WTC11 (cell line): ENCODE measurements at regions not wholly inside any gene's neighbourhood (a gene's known extent, or its start where the extent isn't known, plus 50 kb on each side); places are given as distances from the start of the nearest gene placed in this dataset.

Experiments used
- ATAC-seq: fragments of 200-7000 bp; cut with Tn5 transposase; 2 replicates; pipeline ENCODE4 v1.10.0; 2021; ENCODE audit warnings: mild to moderate bottlenecking, moderate library complexity
- CTCF ChIA-PET: fragments of 300-600 bp; sonication (Branson Sonifier 250); formaldehyde crosslinking; loops from one replicate; lab custom pipeline; 2021; ENCODE audit warnings: antibody characterized with exemption; lab: Charles Lee
- POLR2A ChIA-PET: fragments of 350-600 bp; sonication (Branson Sonifier 250); formaldehyde crosslinking; loops from one replicate; lab custom pipeline; 2021; ENCODE audit warnings: antibody characterized with exemption; lab: Charles Lee
- DNase-seq: peaks from one replicate; pipeline ENCODE4 v3.0.0; 2021; ENCODE audit warnings: low spot score
- H3K27ac Mint-ChIP-seq: 2 replicates; pipeline ENCODE4 v1.8.0; 2021; ENCODE audit warnings: mixed read lengths
- H3K27me3 Mint-ChIP-seq: 2 replicates; pipeline ENCODE4 v1.8.0; 2021; ENCODE audit warnings: low read depth, mild to moderate bottlenecking, moderate library complexity, mixed read lengths
- H3K36me3 Mint-ChIP-seq: 2 replicates; pipeline ENCODE4 v1.8.0; 2021; ENCODE audit warnings: mixed read lengths
- H3K4me1 Mint-ChIP-seq: 2 replicates; pipeline ENCODE4 v1.8.0; 2022; ENCODE audit warnings: mixed read lengths
- H3K4me3 Mint-ChIP-seq: 2 replicates; pipeline ENCODE4 v1.8.0; 2021; ENCODE audit warnings: mild to moderate bottlenecking, moderate library complexity, mixed read lengths
- H3K9me3 Mint-ChIP-seq: 2 replicates; pipeline ENCODE4 v1.8.0; 2021; ENCODE audit warnings: mixed read lengths
- ATF2 ChIP-seq: sonication (generic); formaldehyde crosslinking; IDR thresholded peaks from 2 replicates; pipeline ENCODE4 v1.8.1; 2022; ENCODE audit warnings: low read depth, missing genetic modification reagents, borderline replicate concordance
- ATF3 ChIP-seq: sonication (generic); formaldehyde crosslinking; conservative IDR thresholded peaks from 2 replicates; pipeline ENCODE4 v1.8.1; 2022; ENCODE audit warnings: mild to moderate bottlenecking, missing genetic modification reagents
- ETV6 ChIP-seq: sonication (generic); formaldehyde crosslinking; IDR thresholded peaks from 2 replicates; pipeline ENCODE4 v1.8.1; 2022; ENCODE audit warnings: mild to moderate bottlenecking, missing genetic modification reagents
- GABPB1 ChIP-seq: sonication (generic); formaldehyde crosslinking; IDR thresholded peaks from 2 replicates; pipeline ENCODE4 v1.8.1; 2023; ENCODE audit warnings: mild to moderate bottlenecking, missing genetic modification reagents
- IRF1 ChIP-seq: sonication (generic); formaldehyde crosslinking; IDR thresholded peaks from 2 replicates; pipeline ENCODE4 v1.8.0; 2023; ENCODE audit warnings: missing genetic modification reagents
- JAZF1 ChIP-seq: fragments of 250-450 bp; sonication (Bioruptor Pico); IDR thresholded peaks from 2 replicates; pipeline ENCODE4 v1.9.0; 2021; ENCODE audit warnings: moderate library complexity, mild to moderate bottlenecking, inconsistent platforms
- JUN ChIP-seq: sonication (generic); formaldehyde crosslinking; IDR thresholded peaks from 2 replicates; pipeline ENCODE4 v1.8.0; 2023; ENCODE audit warnings: mild to moderate bottlenecking, missing genetic modification reagents
- MLX ChIP-seq: sonication (generic); formaldehyde crosslinking; IDR thresholded peaks from 2 replicates; pipeline ENCODE4 v1.8.1; 2023; ENCODE audit warnings: mild to moderate bottlenecking, missing genetic modification reagents, moderate library complexity
- NFYB ChIP-seq: sonication (generic); formaldehyde crosslinking; conservative IDR thresholded peaks from 2 replicates; pipeline ENCODE4 v1.8.0; 2022; ENCODE audit warnings: low read depth, missing genetic modification reagents
- PRDM15 ChIP-seq: sonication (generic); formaldehyde crosslinking; IDR thresholded peaks from 2 replicates; pipeline ENCODE4 v1.8.0; 2022; ENCODE audit warnings: missing genetic modification reagents
- SP1 ChIP-seq: sonication (generic); formaldehyde crosslinking; conservative IDR thresholded peaks from 2 replicates; pipeline ENCODE4 v1.8.1; 2022; ENCODE audit warnings: missing genetic modification reagents
- ZNF232 ChIP-seq: sonication (generic); formaldehyde crosslinking; IDR thresholded peaks from 2 replicates; pipeline ENCODE4 v1.8.0; 2022; ENCODE audit warnings: mild to moderate bottlenecking, missing genetic modification reagents
- ZNF317 ChIP-seq: sonication (generic); formaldehyde crosslinking; IDR thresholded peaks from 2 replicates; pipeline ENCODE4 v1.8.1; 2023; ENCODE audit warnings: low read depth, mild to moderate bottlenecking, moderate library complexity, missing genetic modification reagents, borderline replicate concordance
- ZNF423 ChIP-seq: fragments of 250-450 bp; sonication (Bioruptor Pico); IDR thresholded peaks from 2 replicates; pipeline ENCODE4 v2.1.2; 2022; ENCODE audit warnings: mild to moderate bottlenecking, moderate library complexity
- ZNF425 ChIP-seq: fragments of 250-450 bp; sonication (Bioruptor Pico); conservative IDR thresholded peaks from 2 replicates; pipeline ENCODE4 v1.9.0; 2021; ENCODE audit warnings: mild to moderate bottlenecking
- TF ChIP-seq, protein P1 (sequence below): sonication (generic); formaldehyde crosslinking; IDR thresholded peaks from 2 replicates; pipeline ENCODE4 v1.8.0; 2023; ENCODE audit warnings: mild to moderate bottlenecking, missing genetic modification reagents
- TF ChIP-seq, protein P2 (sequence below): fragments of 250-450 bp; sonication (Bioruptor Pico); IDR thresholded peaks from 2 replicates; pipeline ENCODE4 v2.1.2; 2022; ENCODE audit warnings: mild to moderate bottlenecking, moderate library complexity

- Mint-ChIP-seq H3K9me3 (no peaks in the 10 kb centered on the region), H3K27me3 (no peaks in the 10 kb centered on the region), H3K4me1 (peaks cover 20% of the 10 kb centered on the region)
- ATAC-seq (no peak), DNase-seq (no peak)
- TF ChIP-seq MLX (CRISPR knock-in tag) (no peak), IRF1 (CRISPR knock-in tag) (no peak), ZNF232 (CRISPR knock-in tag) (no peak), SP1 (no peak), JUN (CRISPR knock-in tag) (no peak), ATF2 (CRISPR knock-in tag) (no peak), ETV6 (CRISPR knock-in tag) (no peak), NFYB (CRISPR knock-in tag) (no peak), ATF3 (CRISPR knock-in tag) (no peak), GABPB1 (CRISPR knock-in tag) (no peak), ZNF423 (CRISPR knock-in tag) (no peak), ZNF317 (CRISPR knock-in tag) (no peak), JAZF1 (CRISPR knock-in tag) (no peak), ZNF425 (CRISPR knock-in tag) (no peak)
- TF ChIP-seq, protein P1, sequence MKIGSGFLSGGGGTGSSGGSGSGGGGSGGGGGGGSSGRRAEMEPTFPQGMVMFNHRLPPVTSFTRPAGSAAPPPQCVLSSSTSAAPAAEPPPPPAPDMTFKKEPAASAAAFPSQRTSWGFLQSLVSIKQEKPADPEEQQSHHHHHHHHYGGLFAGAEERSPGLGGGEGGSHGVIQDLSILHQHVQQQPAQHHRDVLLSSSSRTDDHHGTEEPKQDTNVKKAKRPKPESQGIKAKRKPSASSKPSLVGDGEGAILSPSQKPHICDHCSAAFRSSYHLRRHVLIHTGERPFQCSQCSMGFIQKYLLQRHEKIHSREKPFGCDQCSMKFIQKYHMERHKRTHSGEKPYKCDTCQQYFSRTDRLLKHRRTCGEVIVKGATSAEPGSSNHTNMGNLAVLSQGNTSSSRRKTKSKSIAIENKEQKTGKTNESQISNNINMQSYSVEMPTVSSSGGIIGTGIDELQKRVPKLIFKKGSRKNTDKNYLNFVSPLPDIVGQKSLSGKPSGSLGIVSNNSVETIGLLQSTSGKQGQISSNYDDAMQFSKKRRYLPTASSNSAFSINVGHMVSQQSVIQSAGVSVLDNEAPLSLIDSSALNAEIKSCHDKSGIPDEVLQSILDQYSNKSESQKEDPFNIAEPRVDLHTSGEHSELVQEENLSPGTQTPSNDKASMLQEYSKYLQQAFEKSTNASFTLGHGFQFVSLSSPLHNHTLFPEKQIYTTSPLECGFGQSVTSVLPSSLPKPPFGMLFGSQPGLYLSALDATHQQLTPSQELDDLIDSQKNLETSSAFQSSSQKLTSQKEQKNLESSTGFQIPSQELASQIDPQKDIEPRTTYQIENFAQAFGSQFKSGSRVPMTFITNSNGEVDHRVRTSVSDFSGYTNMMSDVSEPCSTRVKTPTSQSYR (CRISPR knock-in tag) = no peak
- TF ChIP-seq, all 79 proteins: peak for 0
- POLR2A ChIA-PET = no interaction called here
- no peak overlapping the region for H3K4me3 Mint-ChIP-seq
- CTCF ChIA-PET = no interaction called here
- no peaks in the 10 kb centered on the region for H3K36me3 Mint-ChIP-seq
- H3K27ac Mint-ChIP-seq = no peak overlapping the region
These were observed 58.3 kb upstream of the KLF4 start for GRCh38 chr9:107547772-107548297.

- ATAC-seq (no peak), DNase-seq (no peak)
- Mint-ChIP-seq H3K27me3 (no peaks in the 10 kb centered on the region), H3K4me1 (peaks cover 20% of the 10 kb centered on the region), H3K9me3 (no peaks in the 10 kb centered on the region), H3K4me3 (no peak overlapping the region), H3K27ac (no peak overlapping the region), H3K36me3 (no peaks in the 10 kb centered on the region)
- ChIA-PET POLR2A (no interaction called here), CTCF (no interaction called here)
- TF ChIP-seq, protein P2, sequence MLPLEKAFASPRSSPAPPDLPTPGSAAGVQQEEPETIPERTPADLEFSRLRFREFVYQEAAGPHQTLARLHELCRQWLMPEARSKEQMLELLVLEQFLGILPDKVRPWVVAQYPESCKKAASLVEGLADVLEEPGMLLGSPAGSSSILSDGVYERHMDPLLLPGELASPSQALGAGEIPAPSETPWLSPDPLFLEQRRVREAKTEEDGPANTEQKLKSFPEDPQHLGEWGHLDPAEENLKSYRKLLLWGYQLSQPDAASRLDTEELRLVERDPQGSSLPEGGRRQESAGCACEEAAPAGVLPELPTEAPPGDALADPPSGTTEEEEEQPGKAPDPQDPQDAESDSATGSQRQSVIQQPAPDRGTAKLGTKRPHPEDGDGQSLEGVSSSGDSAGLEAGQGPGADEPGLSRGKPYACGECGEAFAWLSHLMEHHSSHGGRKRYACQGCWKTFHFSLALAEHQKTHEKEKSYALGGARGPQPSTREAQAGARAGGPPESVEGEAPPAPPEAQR (CRISPR knock-in tag) = no peak
- no peak for TF ChIP-seq PRDM15 (CRISPR knock-in tag)
These were observed 57.7 kb upstream of the KLF4 start for GRCh38 chr9:107547303-107547702.
